Right forelimb (tissue), 1 donor: ENCODE measurements at regions not wholly inside any gene's neighbourhood (a gene's known extent, or its start where the extent isn't known, plus 50 kb on each side); places are given as distances from the start of the nearest gene placed in this dataset.

Experiments
- DNase-seq: peaks from one replicate; pipeline ENCODE4 v3.0.0-alpha.2; 2018

- no peak for DNase-seq
Observed at GRCh38 chr22:48849963-48850657, 977.6 kb downstream of the BRD1 start.

DNA sequence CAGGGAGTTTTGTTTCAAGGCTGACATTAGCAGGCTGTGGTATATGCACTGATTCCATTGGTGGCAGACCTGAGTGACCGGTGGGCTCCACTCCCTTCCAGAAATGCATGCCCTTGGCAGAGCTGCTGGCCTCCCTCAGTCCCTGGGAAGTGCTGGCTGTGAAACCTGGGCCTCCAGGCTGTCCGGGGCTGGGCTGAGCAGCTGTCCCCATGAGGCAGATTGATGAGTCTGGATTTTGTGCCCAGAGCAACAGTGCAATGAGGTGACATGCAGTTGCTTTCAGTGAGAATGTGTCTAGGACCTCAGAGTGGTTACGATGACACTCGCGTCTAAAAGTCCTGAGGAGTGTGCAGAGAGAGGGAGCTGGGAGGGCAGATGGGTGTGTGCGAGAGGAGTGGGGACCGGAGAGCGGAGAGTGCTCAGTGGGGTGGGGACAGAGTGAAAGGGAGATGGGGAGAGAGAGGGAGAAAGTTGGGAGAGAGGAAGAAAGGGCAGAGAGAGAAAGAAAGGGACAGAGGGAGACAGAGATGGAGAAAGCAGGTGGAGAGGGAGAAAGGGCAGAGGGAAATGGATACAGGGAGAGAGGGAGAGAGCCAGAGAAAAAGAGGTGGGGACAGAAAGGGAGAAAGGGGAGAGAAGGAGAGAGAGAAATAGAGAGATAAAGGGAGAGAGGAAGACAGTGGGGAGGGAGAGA lies 978.3 kb downstream of the BRD1 start:
- DNase-seq = no peak

DNA sequence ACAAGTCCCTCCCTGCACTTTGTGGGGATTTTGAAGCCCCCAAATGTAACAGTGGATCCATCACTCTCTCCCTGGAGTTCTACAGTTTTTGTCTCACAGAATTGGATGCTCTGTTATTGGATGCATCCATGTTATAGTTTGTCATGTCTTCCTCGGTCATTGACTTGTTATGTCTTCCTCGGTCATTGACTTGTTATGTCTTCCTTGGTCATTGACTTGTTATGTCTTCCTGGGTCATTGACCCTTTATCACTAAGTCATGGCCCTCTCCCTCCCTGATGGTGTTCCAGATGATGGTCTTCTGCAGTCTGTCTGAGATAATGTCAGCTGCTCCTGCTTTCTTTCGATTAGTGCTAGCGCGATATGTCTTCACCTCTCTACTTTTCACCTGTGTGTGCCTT lies 981.5 kb downstream of the BRD1 start:
- no peak for DNase-seq

DNA sequence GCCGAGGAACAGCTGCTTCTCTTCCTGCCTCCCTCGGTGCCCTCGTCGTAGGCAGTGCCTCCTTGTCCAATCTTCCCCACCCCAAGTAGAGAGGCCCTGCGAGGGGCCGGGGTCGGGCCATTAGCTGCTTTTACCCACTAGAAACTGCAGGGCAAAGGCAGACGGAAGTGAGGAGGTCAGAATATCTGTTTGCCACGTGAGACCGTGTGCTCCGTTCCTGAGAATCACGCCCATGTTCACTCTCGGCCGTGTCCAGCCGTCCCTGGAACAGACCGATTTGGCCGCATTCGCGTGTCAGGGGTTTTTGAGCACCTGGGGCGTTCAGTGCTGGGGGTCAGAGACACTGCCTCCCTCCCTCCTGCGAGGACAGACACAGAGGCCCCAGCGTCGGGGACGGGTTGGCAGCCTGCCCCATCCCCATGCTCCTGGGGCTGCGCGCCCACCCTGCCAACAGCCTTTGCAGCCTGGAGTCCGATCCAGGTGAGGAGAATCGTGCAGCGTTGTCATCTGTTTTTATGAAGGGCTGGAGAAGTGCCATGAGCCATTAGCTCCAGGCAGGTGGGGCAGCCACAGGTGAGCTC lies 982.2 kb downstream of the BRD1 start:
- no peak for DNase-seq

DNA sequence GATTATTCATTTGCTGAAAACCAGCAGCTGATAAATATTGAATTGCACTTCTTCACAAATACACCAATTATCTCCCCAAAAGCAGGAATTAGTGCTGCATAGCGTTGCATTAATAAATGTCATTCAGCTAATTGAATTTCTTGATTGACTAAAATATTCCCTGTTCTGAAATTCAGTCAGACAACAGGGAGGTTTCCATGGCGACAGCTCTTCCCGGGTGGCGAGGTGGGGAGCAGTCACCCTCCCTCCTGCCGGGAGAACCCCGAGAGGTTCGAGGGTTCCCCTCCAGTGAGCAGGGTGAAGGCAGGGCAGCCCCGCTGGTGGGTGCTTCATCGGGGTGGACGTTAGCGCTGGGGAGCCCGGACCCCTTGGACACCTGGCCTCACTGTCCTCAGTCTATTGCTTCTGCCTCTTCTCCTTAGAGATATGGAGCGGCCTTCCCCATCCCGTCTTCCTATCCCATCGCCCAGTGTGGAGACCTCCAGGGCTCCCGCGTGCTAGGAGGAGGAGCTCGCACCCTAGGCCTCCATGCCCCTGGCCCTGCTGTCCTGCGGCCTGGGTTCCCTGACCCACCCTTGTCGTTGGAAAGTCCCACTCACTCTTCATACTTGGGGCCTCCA lies 983.5 kb downstream of the BRD1 start:
- no peak for DNase-seq

GRCh38 chr22:48843640-48844039 lies 984.0 kb downstream of the BRD1 start:
- no peak for DNase-seq

GRCh38 chr22:48842976-48843375 lies 984.7 kb downstream of the BRD1 start:
- no peak for DNase-seq

GRCh38 chr22:48842583-48842945 lies 985.1 kb downstream of the BRD1 start:
- DNase-seq = no peak

DNA sequence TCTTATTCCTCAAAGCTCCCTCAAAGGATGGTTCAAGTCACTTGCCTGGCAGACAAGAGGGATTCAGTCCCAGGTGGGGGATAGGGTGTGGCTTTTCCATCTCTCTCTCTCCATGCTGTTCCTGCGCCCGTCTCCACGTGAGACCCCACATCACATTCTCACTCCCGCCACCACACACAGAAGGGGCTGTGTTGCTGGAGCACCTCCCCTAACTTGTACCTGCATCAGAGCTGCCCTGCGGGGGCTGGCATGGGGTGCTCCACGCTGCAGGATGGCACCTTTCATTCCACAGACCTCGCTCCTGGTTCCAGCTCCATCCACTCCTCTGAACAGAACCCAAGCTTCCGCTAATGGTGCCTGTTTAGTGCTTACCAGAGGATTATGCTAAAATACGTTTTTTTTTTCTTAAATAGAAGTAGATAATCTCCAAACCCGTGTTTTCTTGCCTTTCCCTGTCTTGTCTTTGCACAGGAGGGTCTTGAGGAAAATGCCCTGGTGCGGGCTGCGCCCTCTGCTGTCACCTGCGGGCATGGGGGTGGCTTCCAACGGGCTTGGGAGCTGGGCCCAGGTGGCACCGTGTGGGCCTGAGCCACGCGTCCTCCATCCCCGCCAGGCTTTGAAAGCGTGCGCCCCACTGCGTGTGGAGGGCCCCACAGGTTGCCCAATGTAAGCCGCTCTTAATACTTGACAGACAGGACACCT lies 985.6 kb downstream of the BRD1 start:
- no peak for DNase-seq

GRCh38 chr22:48840112-48840949 lies 987.3 kb downstream of the BRD1 start:
- DNase-seq = no peak

- DNase-seq = no peak
Observed at GRCh38 chr22:48838846-48839730, 988.6 kb downstream of the BRD1 start.

DNA sequence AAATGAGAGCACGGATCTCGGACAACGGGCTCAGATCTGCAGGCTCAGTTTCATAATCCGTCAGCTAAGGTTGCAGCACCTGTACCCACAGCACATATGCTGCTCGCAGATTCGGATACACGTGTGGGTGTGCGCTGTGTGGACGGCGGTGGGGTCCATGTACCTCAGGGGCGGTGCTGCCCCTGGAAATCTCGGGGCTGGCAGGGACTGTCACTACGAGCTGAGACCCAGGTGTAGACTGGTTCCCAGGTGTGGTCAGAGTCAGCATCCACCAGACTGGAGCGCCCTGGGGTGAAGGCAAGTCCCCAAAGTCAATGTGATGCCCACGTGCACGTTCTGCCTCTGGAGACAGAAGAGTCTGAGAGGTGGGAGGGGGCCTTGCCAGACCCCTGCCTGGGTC lies 989.3 kb downstream of the BRD1 start:
- DNase-seq = no peak

GRCh38 chr22:48837341-48837935 lies 990.2 kb downstream of the BRD1 start:
- DNase-seq = no peak

DNA sequence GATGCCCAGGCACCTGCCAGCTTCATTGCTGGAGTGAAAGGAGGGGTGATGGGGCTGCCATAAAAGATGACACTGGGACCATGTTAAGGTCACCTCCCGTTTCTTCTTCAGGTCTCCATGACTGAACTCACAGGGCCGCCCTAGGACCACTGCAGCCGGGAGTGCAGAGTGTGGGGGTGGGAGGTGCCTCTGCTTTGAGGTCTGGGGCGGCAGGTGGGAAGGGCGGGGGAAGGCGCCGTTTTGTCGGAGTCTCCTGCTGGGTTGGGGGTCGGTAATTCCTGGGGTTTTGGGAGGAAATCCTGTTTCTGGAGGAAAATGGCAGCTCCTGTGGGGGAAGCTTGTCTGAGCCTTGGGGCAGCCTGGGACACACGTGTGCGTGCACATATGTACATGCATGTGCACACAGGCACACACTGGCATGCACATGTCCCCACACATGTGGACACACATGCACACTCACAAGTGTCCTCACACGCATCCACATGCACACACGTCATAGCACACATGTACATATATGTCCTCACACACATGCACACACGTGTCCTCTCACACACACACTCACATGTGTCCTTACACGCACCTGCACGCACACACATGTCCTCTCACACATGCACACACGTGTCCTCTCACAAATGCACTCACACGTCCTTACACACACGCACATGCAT lies 990.9 kb downstream of the BRD1 start:
- DNase-seq = no peak

DNA sequence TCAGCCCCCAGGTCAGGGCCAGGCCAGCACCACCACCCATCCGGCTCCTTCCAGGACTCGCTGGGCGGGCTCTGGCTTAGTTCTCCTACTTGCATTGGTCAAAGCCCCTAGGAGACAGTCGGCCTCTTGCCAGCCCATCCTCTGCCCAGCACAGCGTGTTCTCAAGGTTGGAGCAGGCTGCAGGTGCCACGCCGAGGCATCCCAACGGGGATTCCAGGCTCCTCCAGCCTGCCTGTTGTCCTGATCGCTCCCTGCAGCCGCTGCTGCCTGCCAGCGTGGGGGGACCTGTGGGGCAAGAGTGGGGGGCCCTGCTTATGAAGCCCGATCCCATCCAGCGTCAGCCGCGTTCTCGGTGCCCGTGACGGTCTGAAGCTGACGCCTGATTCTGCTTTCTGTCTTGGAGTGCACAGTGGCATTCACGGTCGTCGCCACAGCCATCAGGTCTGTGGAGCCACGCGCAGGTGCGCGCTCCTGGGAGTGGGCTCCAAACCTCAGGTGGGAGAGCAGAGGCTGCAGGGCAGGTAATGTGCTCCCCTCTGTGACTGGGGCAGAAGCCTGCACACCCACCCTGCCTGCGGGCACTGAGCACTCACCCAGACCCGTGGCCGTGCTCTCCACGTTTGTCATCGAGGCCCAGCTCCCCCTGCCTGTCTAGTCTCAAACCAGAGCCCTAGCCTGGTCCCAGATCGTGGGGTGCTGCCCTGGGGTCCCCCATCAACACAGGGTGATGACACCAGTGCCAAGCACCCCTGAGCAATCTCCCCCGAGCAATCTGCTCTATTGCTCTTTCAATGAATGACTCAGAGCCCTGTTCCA lies 991.6 kb downstream of the BRD1 start:
- no peak for DNase-seq

- no peak for DNase-seq
Observed at GRCh38 chr22:48835364-48835763, 992.3 kb downstream of the BRD1 start.

GRCh38 chr22:48834404-48834803 lies 993.3 kb downstream of the BRD1 start:
- no peak for DNase-seq

DNA sequence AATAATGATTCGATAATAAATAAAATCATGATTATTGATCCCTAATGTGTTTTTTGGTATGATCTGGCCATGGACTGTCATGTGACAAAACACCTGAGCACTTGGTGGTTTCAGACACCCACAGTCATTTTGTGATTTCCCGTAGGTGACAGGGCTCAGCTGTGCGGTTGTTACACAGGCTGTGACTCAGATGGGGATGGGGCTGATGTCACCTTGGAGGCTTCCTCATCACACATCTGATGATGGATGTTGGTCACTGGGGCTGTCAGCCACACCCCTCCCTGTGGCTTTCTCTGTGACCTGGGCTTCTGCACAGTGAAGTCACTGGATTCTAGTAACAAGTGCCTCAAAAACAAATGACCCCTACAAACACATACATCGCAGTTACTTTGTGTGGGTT lies 995.1 kb downstream of the BRD1 start:
- DNase-seq = peak; percentile 5

DNA sequence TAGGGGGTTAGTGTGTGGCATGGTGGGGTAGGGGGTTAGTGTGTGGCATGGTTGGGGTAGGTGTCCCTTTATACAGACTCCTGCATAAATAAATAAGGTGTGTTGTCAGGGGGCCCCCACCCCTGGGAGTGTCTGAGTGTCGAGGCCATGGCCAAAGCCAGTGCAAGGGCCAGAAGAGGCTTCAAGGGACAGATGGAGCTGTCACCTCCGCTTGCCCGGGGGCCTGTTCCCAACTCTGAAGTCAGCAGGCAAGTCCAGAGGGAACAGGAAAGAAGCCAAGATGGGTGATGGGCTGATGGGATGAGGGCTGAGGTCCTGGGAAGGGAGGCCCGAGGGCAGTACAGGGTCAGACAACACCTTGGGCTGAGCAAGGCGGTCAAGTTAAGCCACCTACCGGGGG lies 997.8 kb downstream of the BRD1 start:
- no peak for DNase-seq
